HG03460 (cell line): ENCODE measurements at regions not wholly inside any gene's neighbourhood (a gene's known extent, or its start where the extent isn't known, plus 50 kb on each side); places are given as distances from the start of the nearest gene placed in this dataset.

Experiments used
- ATAC-seq: cut with Tn5 transposase; IDR thresholded peaks from one replicate; pipeline ENCODE4 v1.9.1; 2021; ENCODE audit not compliant: unreplicated experiment

GRCh38 chr4:137082061-137082460 lies 450.2 kb downstream of the PCDH18 start:
- no peak for ATAC-seq

GRCh38 chr4:137076908-137077307 lies 455.4 kb downstream of the PCDH18 start:
- ATAC-seq = no peak

- ATAC-seq = no peak
Observed at GRCh38 chr4:137075586-137075985, 456.7 kb downstream of the PCDH18 start.

GRCh38 chr4:137070614-137071013 lies 461.7 kb downstream of the PCDH18 start:
- no peak for ATAC-seq

- no peak for ATAC-seq
Observed at GRCh38 chr4:137069473-137069872, 462.8 kb downstream of the PCDH18 start.

- no peak for ATAC-seq
Observed at GRCh38 chr4:137067735-137068134, 464.6 kb downstream of the PCDH18 start.

- no peak for ATAC-seq
Observed at GRCh38 chr4:137065311-137065710, 467.0 kb downstream of the PCDH18 start.

GRCh38 chr4:137063961-137064360 lies 468.3 kb downstream of the PCDH18 start:
- ATAC-seq = no peak

GRCh38 chr4:137043184-137043583 lies 489.1 kb downstream of the PCDH18 start:
- no peak for ATAC-seq

GRCh38 chr4:137039370-137039769 lies 492.9 kb downstream of the PCDH18 start:
- ATAC-seq = no peak

GRCh38 chr4:137032222-137032621 lies 500.1 kb downstream of the PCDH18 start:
- ATAC-seq = no peak

GRCh38 chr4:137029026-137029425 lies 503.3 kb downstream of the PCDH18 start:
- ATAC-seq = no peak

- ATAC-seq = no peak
Observed at GRCh38 chr4:137025484-137026059, 506.7 kb downstream of the PCDH18 start.

- ATAC-seq = no peak
Observed at GRCh38 chr4:137015426-137016409, 516.6 kb downstream of the PCDH18 start.

- ATAC-seq = no peak
Observed at GRCh38 chr4:137000432-137000831, 531.9 kb downstream of the PCDH18 start.

- no peak for ATAC-seq
Observed at GRCh38 chr4:136992032-136992431, 540.3 kb downstream of the PCDH18 start.

GRCh38 chr4:136985683-136986082 lies 546.6 kb downstream of the PCDH18 start:
- no peak for ATAC-seq

- no peak for ATAC-seq
Observed at GRCh38 chr4:136967069-136967468, 565.2 kb downstream of the PCDH18 start.

GRCh38 chr4:136965478-136965877 lies 566.8 kb downstream of the PCDH18 start:
- ATAC-seq = no peak

- no peak for ATAC-seq
Observed at GRCh38 chr4:136962868-136963267, 569.4 kb downstream of the PCDH18 start.

GRCh38 chr4:136946307-136946907 lies 585.9 kb downstream of the PCDH18 start:
- ATAC-seq = no peak

GRCh38 chr4:136939781-136940180 lies 592.5 kb downstream of the PCDH18 start:
- no peak for ATAC-seq
